Activated CD4-positive, alpha-beta T cell treated with anti-CD3 and anti-CD28 coated beads, Interleukin-2, Interleukin-6, amounts not matched to agents 100 ng/mL and 50 ng/mL, durations not matched to agents 16 hours and 8 hours (primary cell): ENCODE measurements at regions not wholly inside any gene's neighbourhood (a gene's known extent, or its start where the extent isn't known, plus 50 kb on each side); places are given as distances from the start of the nearest gene placed in this dataset.
"Not testable (repeated sequence)": the region's sequence is repeated elsewhere in the genome, so short reads cannot be mapped to it uniquely, and the experiment has no call there.

Source experiments
- DNase-seq: peaks from one replicate; pipeline ENCODE4 v3.0.0-alpha.2; 2020

- DNase-seq: no peak
Measured at GRCh38 chr20:48528346-48528745, 299.5 kb downstream of the PREX1 start.

- no peak for DNase-seq
Measured at GRCh38 chr20:48527771-48528170, 300.0 kb downstream of the PREX1 start.

GRCh38 chr20:48526936-48527335 is 300.9 kb downstream of the PREX1 start:
- no peak for DNase-seq

GRCh38 chr20:48525400-48525799 is 302.4 kb downstream of the PREX1 start:
- no peak for DNase-seq

- DNase-seq: no peak
Measured at GRCh38 chr20:48524582-48524981, 303.2 kb downstream of the PREX1 start.

- peak; percentile 27 for DNase-seq
Measured at GRCh38 chr20:48523191-48523995, 304.4 kb downstream of the PREX1 start.

GRCh38 chr20:48521121-48521520 is 306.7 kb downstream of the PREX1 start:
- DNase-seq: no peak

- peak; percentile 1 for DNase-seq
Measured at GRCh38 chr20:48516196-48516595, 311.6 kb downstream of the PREX1 start.

GRCh38 chr20:48514577-48514976 is 313.2 kb downstream of the PREX1 start:
- DNase-seq: not testable (repeated sequence)

- not testable (repeated sequence) for DNase-seq
Measured at GRCh38 chr20:48512539-48512938, 315.3 kb downstream of the PREX1 start.

- DNase-seq: not testable (repeated sequence)
Measured at GRCh38 chr20:48505066-48505465, 322.7 kb downstream of the PREX1 start.

GRCh38 chr20:48503166-48503815 is 324.5 kb downstream of the PREX1 start:
- no peak for DNase-seq

GRCh38 chr20:48502758-48503157 is 325.0 kb downstream of the PREX1 start:
- no peak for DNase-seq

- no peak for DNase-seq
Measured at GRCh38 chr20:48502016-48502415, 325.8 kb downstream of the PREX1 start.

- DNase-seq: not testable (repeated sequence)
Measured at GRCh38 chr20:48500900-48501299, 326.9 kb downstream of the PREX1 start.

GRCh38 chr20:48498939-48499338 is 328.9 kb downstream of the PREX1 start:
- not testable (repeated sequence) for DNase-seq

- not testable (repeated sequence) for DNase-seq
Measured at GRCh38 chr20:48498125-48498524, 329.7 kb downstream of the PREX1 start.

- DNase-seq: no peak
Measured at GRCh38 chr20:48493966-48494365, 333.8 kb downstream of the PREX1 start.

GRCh38 chr20:48493331-48493730 is 334.5 kb downstream of the PREX1 start:
- not testable (repeated sequence) for DNase-seq

GRCh38 chr20:48492715-48493070 is 335.1 kb downstream of the PREX1 start:
- no peak for DNase-seq

- no peak for DNase-seq
Measured at GRCh38 chr20:48492015-48492714, 335.6 kb downstream of the PREX1 start.

- no peak for DNase-seq
Measured at GRCh38 chr20:48490961-48491831, 336.6 kb downstream of the PREX1 start.

- DNase-seq: not testable (repeated sequence)
Measured at GRCh38 chr20:48490341-48490740, 337.5 kb downstream of the PREX1 start.
